WTC11 (cell line): ENCODE measurements at regions not wholly inside any gene's neighbourhood (a gene's known extent, or its start where the extent isn't known, plus 50 kb on each side); places are given as distances from the start of the nearest gene placed in this dataset.

Experiments
- ATF2 ChIP-seq: sonication (generic); formaldehyde crosslinking; IDR thresholded peaks from 2 replicates; pipeline ENCODE4 v1.8.1; 2022; ENCODE audit warnings: low read depth, missing genetic modification reagents, borderline replicate concordance
- ATF3 ChIP-seq: sonication (generic); formaldehyde crosslinking; conservative IDR thresholded peaks from 2 replicates; pipeline ENCODE4 v1.8.1; 2022; ENCODE audit warnings: mild to moderate bottlenecking, missing genetic modification reagents
- CREB1 ChIP-seq: sonication (generic); formaldehyde crosslinking; IDR thresholded peaks from 2 replicates; pipeline ENCODE4 v1.8.0; 2023; ENCODE audit warnings: mild to moderate bottlenecking, missing genetic modification reagents
- CTCF ChIP-seq: fragments of 200-600 bp; IDR thresholded peaks from 2 replicates; pipeline ENCODE4 v1.8.0; 2022; ENCODE audit warnings: antibody characterized with exemption
- E2F1 ChIP-seq: sonication (generic); formaldehyde crosslinking; IDR thresholded peaks from 2 replicates; pipeline ENCODE4 v1.8.0; 2022; ENCODE audit warnings: mild to moderate bottlenecking, missing genetic modification reagents
- IRF2 ChIP-seq: sonication (generic); formaldehyde crosslinking; IDR thresholded peaks from 2 replicates; pipeline ENCODE4 v1.8.0; 2022; ENCODE audit warnings: low read depth, missing genetic modification reagents, borderline replicate concordance
- MAX ChIP-seq: sonication (generic); formaldehyde crosslinking; IDR thresholded peaks from 2 replicates; pipeline ENCODE4 v1.8.0; 2022; ENCODE audit warnings: mild to moderate bottlenecking, missing genetic modification reagents
- PREB ChIP-seq: sonication (generic); formaldehyde crosslinking; IDR thresholded peaks from 2 replicates; pipeline ENCODE4 v1.8.1; 2022; ENCODE audit warnings: mild to moderate bottlenecking, missing genetic modification reagents, moderate library complexity, borderline replicate concordance
- SMAD4 ChIP-seq: sonication (generic); formaldehyde crosslinking; IDR thresholded peaks from 2 replicates; pipeline ENCODE4 v1.8.0; 2022; ENCODE audit warnings: mild to moderate bottlenecking, missing genetic modification reagents
- TEAD4 ChIP-seq: sonication (generic); formaldehyde crosslinking; IDR thresholded peaks from 2 replicates; pipeline ENCODE4 v1.8.0; 2022; ENCODE audit warnings: mild to moderate bottlenecking, missing genetic modification reagents
- USF2 ChIP-seq: sonication (generic); formaldehyde crosslinking; IDR thresholded peaks from 2 replicates; pipeline ENCODE4 v1.8.1; 2023; ENCODE audit warnings: mild to moderate bottlenecking, missing genetic modification reagents, moderate library complexity

- TF ChIP-seq E2F1 (CRISPR knock-in tag): no peak
- no peak for TF ChIP-seq CTCF
- no peak for TF ChIP-seq TEAD4
- no peak for TF ChIP-seq MAX (CRISPR knock-in tag)
- TF ChIP-seq CREB1 (CRISPR knock-in tag): no peak
- TF ChIP-seq USF2 (CRISPR knock-in tag): no peak
- TF ChIP-seq ATF2 (CRISPR knock-in tag): no peak
- no peak for TF ChIP-seq SMAD4 (CRISPR knock-in tag)
- TF ChIP-seq IRF2 (CRISPR knock-in tag): no peak
- no peak for TF ChIP-seq PREB
- no peak for TF ChIP-seq ATF3 (CRISPR knock-in tag)
These were observed 155.1 kb upstream of the SOX6 start for GRCh38 chr11:16511116-16512114.
